ENCODE measurements at regions not wholly inside any gene's neighbourhood (a gene's known extent, or its start where the extent isn't known, plus 50 kb on each side); places are given as distances from the start of the nearest gene placed in this dataset.

GRCh38 chr4:129379429-129379828 is 283.5 kb downstream of the C4orf33 start:
- Histone ChIP-seq H3K4me2 (ENCODE audit: low read length) (no peak overlapping the region), H2AFZ (ENCODE audit: low read depth, low read length) (no peak overlapping the region), H3K4me3 (ENCODE audit: low read length) (no peak overlapping the region), H3K27me3 (ENCODE audit: insufficient read depth, low read depth, low read length) (no peaks in the 10 kb centered on the region), H3F3A (ENCODE audit: insufficient read depth, low read length, poor library complexity, severe bottlenecking) (no peaks in the 10 kb centered on the region), H3K36me3 (ENCODE audit: insufficient read depth, low read length) (no peaks in the 10 kb centered on the region), H3K27ac (ENCODE audit: low read length) (no peak overlapping the region), H3K9ac (ENCODE audit: low read length) (no peak overlapping the region), H3K9me3 (ENCODE audit: low read length) (no peaks in the 10 kb centered on the region), H4K20me1 (ENCODE audit: insufficient read depth) (no peaks in the 10 kb centered on the region), H3K9me2 (ENCODE audit: insufficient read depth, low read length) (no peaks in the 10 kb centered on the region), H3K79me2 (replicated peaks; ENCODE audit: insufficient read depth, low read length) (no peaks in the 10 kb centered on the region)
- no peak for TF ChIP-seq SMC3 (conservative IDR thresholded peaks at IDR 0.05; ENCODE audit: poor library complexity)
- no peak for TF ChIP-seq REST (IDR thresholded peaks at IDR 0.05; ENCODE audit: borderline replicate concordance)

DNA sequence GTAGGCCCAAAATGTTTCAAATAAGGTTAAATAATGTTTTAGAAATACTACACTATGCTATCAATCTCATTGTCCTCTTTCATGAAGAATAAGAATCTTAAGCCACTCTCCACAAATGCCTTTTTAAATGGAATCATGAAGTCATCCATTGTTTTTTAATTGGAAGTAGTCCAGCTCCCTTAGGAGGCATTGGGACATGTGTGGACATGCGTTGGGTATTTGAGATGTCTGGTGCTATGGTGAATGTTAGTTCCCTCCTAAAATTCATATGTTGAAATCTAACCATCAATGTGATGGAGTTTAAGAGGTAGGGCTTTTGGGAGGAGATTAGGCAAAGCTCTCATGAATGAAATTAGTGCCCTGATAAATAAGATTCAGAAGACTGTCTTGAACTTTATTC is 289.0 kb downstream of the C4orf33 start:
- Histone ChIP-seq H3K9ac (ENCODE audit: low read length) (no peak overlapping the region), H3K79me2 (replicated peaks; ENCODE audit: insufficient read depth, low read length) (no peaks in the 10 kb centered on the region), H3K36me3 (ENCODE audit: insufficient read depth, low read length) (no peaks in the 10 kb centered on the region), H4K20me1 (ENCODE audit: insufficient read depth) (no peaks in the 10 kb centered on the region), H2AFZ (ENCODE audit: low read depth, low read length) (no peak overlapping the region), H3K27me3 (ENCODE audit: insufficient read depth, low read depth, low read length) (no peaks in the 10 kb centered on the region), H3K4me3 (ENCODE audit: low read length) (no peak overlapping the region), H3K4me2 (ENCODE audit: low read length) (no peak overlapping the region), H3K27ac (ENCODE audit: low read length) (no peak overlapping the region), H3F3A (ENCODE audit: insufficient read depth, low read length, poor library complexity, severe bottlenecking) (no peaks in the 10 kb centered on the region), H3K9me3 (ENCODE audit: low read length) (no peaks in the 10 kb centered on the region), H3K9me2 (ENCODE audit: insufficient read depth, low read length) (no peaks in the 10 kb centered on the region)
- TF ChIP-seq RAD21 (conservative IDR thresholded peaks at IDR 0.05), result no peak
- no peak for TF ChIP-seq REST (IDR thresholded peaks at IDR 0.05; ENCODE audit: borderline replicate concordance)
- TF ChIP-seq SMC3 (conservative IDR thresholded peaks at IDR 0.05; ENCODE audit: poor library complexity), result no peak
- TF ChIP-seq POLR2AphosphoS5 (IDR thresholded peaks at IDR 0.05), result no peak
- TF ChIP-seq, protein P1, sequence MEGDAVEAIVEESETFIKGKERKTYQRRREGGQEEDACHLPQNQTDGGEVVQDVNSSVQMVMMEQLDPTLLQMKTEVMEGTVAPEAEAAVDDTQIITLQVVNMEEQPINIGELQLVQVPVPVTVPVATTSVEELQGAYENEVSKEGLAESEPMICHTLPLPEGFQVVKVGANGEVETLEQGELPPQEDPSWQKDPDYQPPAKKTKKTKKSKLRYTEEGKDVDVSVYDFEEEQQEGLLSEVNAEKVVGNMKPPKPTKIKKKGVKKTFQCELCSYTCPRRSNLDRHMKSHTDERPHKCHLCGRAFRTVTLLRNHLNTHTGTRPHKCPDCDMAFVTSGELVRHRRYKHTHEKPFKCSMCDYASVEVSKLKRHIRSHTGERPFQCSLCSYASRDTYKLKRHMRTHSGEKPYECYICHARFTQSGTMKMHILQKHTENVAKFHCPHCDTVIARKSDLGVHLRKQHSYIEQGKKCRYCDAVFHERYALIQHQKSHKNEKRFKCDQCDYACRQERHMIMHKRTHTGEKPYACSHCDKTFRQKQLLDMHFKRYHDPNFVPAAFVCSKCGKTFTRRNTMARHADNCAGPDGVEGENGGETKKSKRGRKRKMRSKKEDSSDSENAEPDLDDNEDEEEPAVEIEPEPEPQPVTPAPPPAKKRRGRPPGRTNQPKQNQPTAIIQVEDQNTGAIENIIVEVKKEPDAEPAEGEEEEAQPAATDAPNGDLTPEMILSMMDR (IDR thresholded peaks at IDR 0.05; ENCODE audit: poor library complexity, severe bottlenecking), result no peak
- no peak for TF ChIP-seq MXI1 (conservative IDR thresholded peaks at IDR 0.05; ENCODE audit: poor library complexity, severe bottlenecking)
- no peak for TF ChIP-seq EP300 (conservative IDR thresholded peaks at IDR 0.05; ENCODE audit: poor library complexity, severe bottlenecking)
- no peak for TF ChIP-seq TAF1 (IDR thresholded peaks at IDR 0.05; ENCODE audit: low read depth)
- TF ChIP-seq EZH2 (IDR thresholded peaks at IDR 0.05; ENCODE audit: borderline replicate concordance, insufficient read depth, low read length, poor library complexity, severe bottlenecking), result no peak

Data from neural cell (in vitro differentiated cells).